ENCODE measurements at regions not wholly inside any gene's neighbourhood (a gene's known extent, or its start where the extent isn't known, plus 50 kb on each side); places are given as distances from the start of the nearest gene placed in this dataset.
"Not testable (repeated sequence)": the region's sequence is repeated elsewhere in the genome, so short reads cannot be mapped to it uniquely, and the experiment has no call there.

- Mint-ChIP-seq H3K27ac (ENCODE audit: unreplicated experiment) (no peak overlapping the region), H3K4me3 (no peak overlapping the region), H3K4me1 (no peaks in the 10 kb centered on the region), H3K9me3 (peaks cover 7% of the 10 kb centered on the region), H3K27me3 (ENCODE audit: low read depth) (no peaks in the 10 kb centered on the region), H3K36me3 (ENCODE audit: low read depth) (no peaks in the 10 kb centered on the region)
- no peak for TF ChIP-seq CTCF (conservative IDR thresholded peaks at IDR 0.05)
- no peak for DNase-seq (ENCODE audit: low read depth, low spot score)
Observed at GRCh38 chr1:224815647-224816046, 113.8 kb upstream of the DNAH14 start.

- Mint-ChIP-seq H3K9me3 (peaks cover 5% of the 10 kb centered on the region), H3K27me3 (ENCODE audit: low read depth) (no peaks in the 10 kb centered on the region), H3K36me3 (ENCODE audit: low read depth) (no peaks in the 10 kb centered on the region), H3K4me1 (no peaks in the 10 kb centered on the region), H3K27ac (ENCODE audit: unreplicated experiment) (no peak overlapping the region), H3K4me3 (no peak overlapping the region)
- DNase-seq (ENCODE audit: low read depth, low spot score): no peak
- no peak for TF ChIP-seq CTCF (conservative IDR thresholded peaks at IDR 0.05)
Observed at GRCh38 chr1:224816062-224816461, 113.4 kb upstream of the DNAH14 start.

GRCh38 chr1:224817382-224817781 is 112.1 kb upstream of the DNAH14 start:
- Mint-ChIP-seq H3K36me3 (ENCODE audit: low read depth) (no peaks in the 10 kb centered on the region), H3K27ac (ENCODE audit: unreplicated experiment) (no peak overlapping the region), H3K27me3 (ENCODE audit: low read depth) (no peaks in the 10 kb centered on the region), H3K4me1 (no peaks in the 10 kb centered on the region), H3K9me3 (peaks cover 13% of the 10 kb centered on the region), H3K4me3 (no peak overlapping the region)
- no peak for TF ChIP-seq CTCF (conservative IDR thresholded peaks at IDR 0.05)
- DNase-seq (ENCODE audit: low read depth, low spot score): no peak

GRCh38 chr1:224819861-224820260 is 109.6 kb upstream of the DNAH14 start:
- no peak for TF ChIP-seq CTCF (conservative IDR thresholded peaks at IDR 0.05)
- no peak overlapping the region for H3K27ac Mint-ChIP-seq (ENCODE audit: unreplicated experiment)
- no peaks in the 10 kb centered on the region for H3K4me1 Mint-ChIP-seq
- H3K4me3 Mint-ChIP-seq: no peak overlapping the region
- peaks cover 20% of the 10 kb centered on the region for H3K9me3 Mint-ChIP-seq
- no peaks in the 10 kb centered on the region for H3K27me3 Mint-ChIP-seq (ENCODE audit: low read depth)
- peaks cover under 1% of the 10 kb centered on the region for H3K36me3 Mint-ChIP-seq (ENCODE audit: low read depth)
- DNase-seq (ENCODE audit: low read depth, low spot score): no peak

- no peaks in the 10 kb centered on the region for H3K4me1 Mint-ChIP-seq
- H3K36me3 Mint-ChIP-seq (ENCODE audit: low read depth): peaks cover 2% of the 10 kb centered on the region
- no peaks in the 10 kb centered on the region for H3K27me3 Mint-ChIP-seq (ENCODE audit: low read depth)
- DNase-seq (ENCODE audit: low read depth, low spot score): no peak
- H3K9me3 Mint-ChIP-seq: peaks cover 24% of the 10 kb centered on the region
- no peak overlapping the region for H3K4me3 Mint-ChIP-seq
- no peak for TF ChIP-seq CTCF (conservative IDR thresholded peaks at IDR 0.05)
- no peak overlapping the region for H3K27ac Mint-ChIP-seq (ENCODE audit: unreplicated experiment)
Observed at GRCh38 chr1:224820341-224820740, 109.1 kb upstream of the DNAH14 start.

- not testable (repeated sequence) for DNase-seq (ENCODE audit: low read depth, low spot score); H3K27me3 Mint-ChIP-seq (ENCODE audit: low read depth); H3K4me1 Mint-ChIP-seq; H3K4me3 Mint-ChIP-seq; H3K27ac Mint-ChIP-seq (ENCODE audit: unreplicated experiment); H3K36me3 Mint-ChIP-seq (ENCODE audit: low read depth)
- peaks cover 26% of the 10 kb centered on the region for H3K9me3 Mint-ChIP-seq
Observed at GRCh38 chr1:224821751-224822150, 107.7 kb upstream of the DNAH14 start.
